Activated CD4-positive, alpha-beta T cell treated with anti-CD3 and anti-CD28 coated beads, Interleukin-2, amount 50 U/mL, for 24 hours (primary cell): ENCODE measurements at regions not wholly inside any gene's neighbourhood (a gene's known extent, or its start where the extent isn't known, plus 50 kb on each side); places are given as distances from the start of the nearest gene placed in this dataset.

Experiments used
- DNase-seq, 2 donors: peaks; one replicate each; pipeline ENCODE4 v3.0.0-alpha.2; 2020; ENCODE audit warnings: low read depth in 1 of 2, low spot score in 1 of 2

DNA sequence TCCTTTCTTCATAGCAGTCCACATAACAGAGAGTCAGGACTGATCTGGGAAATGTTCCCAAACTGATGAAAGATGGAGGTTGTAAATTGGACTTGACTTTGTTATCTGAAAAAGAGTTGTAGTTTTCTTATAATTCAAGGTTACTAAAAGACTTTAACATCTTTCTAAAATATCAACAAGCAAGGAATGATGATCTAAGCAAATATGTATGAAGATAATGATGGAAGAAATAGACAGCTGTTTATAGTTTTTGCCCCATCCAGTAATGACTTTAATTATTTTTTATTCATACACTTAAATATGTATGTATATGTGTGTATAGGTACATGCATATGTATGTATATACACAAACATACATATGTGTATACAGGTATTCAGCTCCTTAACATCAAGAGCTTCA lies 411.1 kb upstream of the SPOCK3 start:
- no peak for DNase-seq

DNA sequence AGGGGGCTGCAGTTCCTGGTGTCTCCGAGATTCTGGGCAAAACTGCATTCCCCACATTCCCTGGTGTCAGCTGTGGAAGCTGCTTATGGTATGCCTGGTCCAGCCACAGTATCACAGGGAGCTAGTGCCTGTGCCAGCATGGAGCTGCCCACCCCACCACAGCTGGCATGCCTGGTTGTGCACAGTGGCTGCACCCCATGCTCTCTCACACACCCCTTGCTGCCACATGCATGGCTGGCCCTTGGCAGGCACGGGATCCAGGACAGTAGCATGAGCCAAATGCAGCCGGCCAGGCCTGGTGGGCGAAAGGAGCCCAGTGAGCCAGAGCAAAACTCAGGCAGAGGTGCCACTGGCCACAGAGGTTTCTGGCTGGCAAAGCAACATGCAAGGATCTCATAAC lies 418.0 kb upstream of the SPOCK3 start:
- DNase-seq, result no peak

DNA sequence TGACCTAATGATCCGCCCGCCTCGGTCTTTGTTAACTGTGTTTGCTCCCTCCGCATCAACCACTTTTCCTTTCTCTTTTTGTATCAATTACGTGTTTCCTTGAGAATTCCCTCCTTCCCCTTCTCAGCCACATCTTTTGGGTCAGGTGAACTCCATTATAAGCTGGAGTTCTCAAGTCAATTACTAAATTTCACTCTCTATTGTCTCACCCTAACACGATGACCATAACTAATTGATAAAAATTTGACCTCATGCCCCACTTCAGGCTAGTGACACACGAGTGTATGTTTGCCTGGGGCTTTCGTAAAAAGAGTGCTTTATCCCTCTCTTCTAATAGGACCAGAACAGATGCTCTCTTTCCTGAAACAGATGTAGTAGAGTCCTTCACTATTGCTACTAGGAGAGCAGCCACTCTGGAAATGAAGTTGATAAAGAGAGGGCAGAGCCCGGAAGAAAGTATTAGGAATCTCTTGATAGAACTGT lies 403.6 kb upstream of the ANXA10 start:
- DNase-seq, result no peak

DNA sequence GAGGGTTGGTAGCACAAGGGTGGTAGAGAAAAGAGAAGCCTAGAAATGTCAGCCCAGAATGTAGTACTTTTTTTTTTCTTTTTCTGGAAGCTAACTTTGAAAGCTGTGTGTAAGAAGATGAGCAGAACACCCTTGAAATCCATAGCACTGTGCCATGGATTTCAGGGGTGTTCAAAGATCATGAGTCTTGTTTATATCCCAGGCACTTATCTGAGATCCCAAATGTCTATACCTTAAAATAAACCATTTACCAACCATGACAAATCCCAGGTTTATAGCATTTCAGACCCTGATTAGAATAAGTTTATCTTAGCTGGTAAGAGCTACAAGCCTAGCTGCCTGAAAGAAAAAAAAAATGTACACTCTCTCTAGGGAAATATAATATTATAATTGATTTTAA lies 389.9 kb upstream of the ANXA10 start:
- DNase-seq, result no peak

DNA sequence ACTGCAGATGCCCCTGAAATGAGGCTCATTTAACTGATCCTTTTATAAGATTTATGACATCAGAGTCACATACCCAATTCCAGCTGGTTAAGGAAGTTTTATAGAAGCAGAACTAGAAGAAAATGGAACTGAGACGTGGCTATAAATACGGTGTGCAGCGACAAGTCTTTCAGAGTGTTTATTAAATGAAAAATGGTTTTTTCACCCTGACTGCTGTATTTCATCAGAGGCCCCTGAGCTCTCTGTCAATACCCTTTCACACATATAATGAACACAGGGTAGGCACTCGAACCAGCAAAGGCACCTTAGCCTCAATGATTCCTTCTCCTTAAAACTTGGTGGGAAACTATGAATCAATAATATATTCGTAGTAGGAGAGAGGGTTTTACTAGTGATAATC lies 380.8 kb upstream of the ANXA10 start:
- no peak for DNase-seq

DNA sequence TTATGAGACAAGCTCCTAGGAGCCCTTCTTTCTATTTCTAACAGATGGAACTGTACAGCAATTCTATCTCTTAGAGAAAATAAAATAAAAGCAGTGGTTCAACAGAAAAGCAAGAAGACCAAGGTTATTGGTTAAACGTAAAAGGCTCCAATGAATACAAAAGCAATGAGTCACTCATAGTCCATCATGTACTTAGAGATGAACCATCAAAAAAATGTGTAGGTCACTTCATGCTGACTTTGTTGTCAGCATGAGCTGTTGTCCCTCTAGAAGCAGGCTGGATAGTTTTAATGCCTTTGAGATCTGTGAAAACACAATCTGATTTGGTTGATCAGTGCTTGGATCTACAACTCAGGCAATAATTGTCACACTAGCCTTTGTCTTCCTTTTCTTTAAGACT lies 378.6 kb upstream of the ANXA10 start:
- DNase-seq, result no peak

DNA sequence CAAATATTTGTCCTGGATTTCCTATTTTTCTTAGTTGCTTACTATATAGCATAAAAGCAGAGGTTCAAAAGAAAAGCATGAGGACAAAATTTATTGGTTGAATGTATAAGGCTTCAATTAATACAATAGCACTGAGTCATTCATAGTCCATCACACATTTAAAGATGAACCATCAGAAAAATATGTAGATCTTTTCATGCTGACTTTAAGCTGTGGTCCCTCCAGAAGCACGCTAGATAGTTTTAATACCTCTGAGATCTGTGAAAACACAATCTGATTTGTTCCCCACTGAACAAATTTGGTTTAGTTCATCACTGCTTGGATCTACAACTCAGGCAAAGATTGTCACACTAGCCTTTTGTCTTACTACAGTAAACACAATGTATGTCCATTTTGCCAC lies 377.2 kb upstream of the ANXA10 start:
- DNase-seq, result no peak

DNA sequence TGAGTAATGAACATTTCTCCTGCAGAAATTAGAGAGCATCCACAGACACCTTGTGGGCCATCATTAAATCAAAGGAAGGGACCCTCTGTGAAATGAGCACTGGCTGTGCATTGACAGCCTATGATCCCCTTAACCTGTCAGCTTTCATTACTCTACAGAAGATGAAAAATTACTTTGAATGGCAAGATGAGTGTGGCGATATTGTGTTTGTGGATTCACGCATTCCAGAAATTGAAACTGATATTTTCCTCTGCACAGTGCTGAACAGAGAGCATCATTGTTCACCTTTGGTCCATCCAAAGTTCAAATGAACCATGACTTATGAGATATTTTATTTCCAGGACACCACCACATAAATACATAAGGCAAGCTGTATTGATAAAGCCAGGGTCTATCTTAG lies 374.8 kb upstream of the ANXA10 start:
- no peak for DNase-seq

DNA sequence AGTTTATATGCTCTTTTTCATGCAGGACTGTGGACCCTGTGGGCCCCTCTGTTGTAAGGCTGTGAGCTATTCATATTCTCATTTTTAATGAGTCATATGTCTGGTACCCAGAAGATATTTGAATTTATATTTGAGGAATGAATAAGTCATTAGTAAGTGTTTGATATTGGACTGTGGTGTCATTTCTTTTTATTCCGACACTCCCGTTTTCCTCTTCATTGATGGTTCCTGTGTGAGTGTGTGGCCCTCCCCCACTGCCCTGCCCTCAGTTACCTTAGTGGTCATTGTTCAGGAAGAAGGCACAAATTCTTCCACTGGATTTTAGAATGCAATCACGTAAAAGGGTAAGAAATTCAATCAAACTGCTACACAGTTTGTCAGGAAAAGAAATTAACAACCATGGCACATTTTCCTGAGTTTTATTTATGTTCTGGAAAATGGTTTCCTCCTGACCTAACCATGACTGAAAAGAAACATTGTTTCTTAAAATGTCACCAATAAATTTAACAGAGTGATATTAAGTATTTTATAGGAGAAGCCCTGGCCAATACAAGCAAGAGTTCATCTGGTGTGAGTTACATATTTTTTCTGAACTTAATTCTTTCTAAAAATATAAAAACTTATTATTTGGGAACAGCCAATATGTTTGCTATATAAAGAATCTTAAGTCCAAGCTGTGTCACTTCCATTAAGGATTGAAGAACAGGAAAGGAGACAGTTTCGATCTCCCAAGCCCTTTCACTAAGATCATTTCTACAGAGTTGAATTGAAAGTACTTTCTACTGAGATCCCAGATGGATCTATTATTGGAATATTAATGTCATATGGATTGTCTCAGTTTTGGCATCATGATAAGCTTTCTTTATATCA lies 370.5 kb upstream of the ANXA10 start:
- DNase-seq, result no peak

DNA sequence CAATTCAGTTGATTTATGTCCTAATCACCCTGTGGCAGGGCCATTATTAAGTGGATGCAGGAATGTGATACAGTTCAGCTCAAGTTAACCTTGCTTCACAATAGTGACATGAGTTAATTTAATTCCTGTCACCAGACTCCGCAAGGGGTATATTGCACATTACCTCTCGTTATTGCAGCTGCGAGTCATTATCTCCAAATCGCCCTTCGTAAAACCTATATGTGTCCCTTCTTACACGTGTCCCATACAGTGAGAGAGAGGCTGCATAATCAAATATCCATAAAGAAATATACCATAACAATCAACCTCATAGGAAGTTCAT lies 369.9 kb upstream of the ANXA10 start:
- DNase-seq, result no peak

DNA sequence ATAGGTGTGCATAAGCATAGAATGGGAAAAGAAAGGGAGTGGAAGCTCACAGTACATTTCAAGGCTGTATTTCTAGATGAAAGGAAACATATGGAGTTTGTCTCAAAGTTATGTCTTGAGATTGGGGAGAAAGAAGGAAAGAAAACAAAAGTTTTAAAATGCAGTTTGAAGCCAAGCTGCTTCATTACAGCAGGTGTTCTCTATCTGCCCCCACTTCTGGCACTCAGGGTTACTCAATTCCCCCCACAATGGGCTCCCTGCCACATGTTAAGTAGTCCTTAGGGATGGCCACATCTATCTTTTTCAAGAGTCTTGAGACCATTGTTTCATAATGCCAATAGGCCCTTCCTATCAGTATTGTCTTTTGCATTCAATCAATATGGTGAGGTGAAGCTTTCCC lies 367.4 kb upstream of the ANXA10 start:
- DNase-seq, result no peak

DNA sequence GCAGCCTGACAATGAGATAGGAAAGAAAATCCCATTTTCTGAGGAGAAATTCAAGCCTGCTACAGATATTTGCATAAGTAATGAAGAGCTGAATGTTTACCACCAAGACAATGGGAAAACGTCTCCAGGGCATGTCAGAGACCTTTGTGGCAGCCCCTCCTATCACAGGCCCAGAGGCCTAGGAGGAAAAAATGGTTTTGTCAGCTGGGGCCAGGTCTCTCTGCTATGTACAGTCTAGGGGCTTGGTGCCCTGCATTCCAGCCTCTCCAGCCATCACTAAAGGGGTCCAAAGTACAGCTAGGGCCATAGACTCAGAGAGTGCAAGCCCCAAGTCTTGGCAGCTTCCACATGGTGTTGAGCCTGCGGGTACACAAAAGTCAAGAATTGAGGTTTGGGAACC lies 361.6 kb upstream of the ANXA10 start:
- no peak for DNase-seq

DNA sequence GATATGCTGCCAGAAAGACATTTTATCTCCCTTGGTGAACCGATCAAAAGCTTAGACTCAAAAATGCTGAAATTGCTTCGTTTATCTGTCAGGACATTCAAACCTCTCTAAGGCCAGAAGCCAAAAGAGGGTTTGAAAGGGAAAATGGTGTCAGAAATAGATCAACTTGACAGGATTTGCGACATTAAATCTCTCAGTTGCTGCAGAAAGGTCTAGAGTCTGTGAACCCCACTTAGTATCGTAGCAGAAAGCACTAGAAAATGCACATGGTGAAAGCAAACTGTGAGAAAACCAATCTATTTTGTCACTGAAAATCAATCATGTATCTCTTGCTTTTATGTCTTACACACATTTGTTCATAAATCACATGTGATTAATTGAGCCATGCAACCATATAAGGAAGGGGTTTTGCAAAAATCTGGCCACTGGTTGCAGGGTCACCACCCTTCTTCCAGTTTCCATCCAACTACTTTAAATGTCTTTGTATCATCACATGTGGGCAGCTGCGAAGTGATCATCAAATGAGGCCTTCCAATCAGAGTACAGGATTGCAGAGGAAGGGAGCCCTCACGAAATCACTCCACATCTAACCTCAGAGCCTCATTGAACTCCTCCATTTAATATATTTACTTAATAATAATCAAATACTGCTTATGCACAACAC lies 347.2 kb upstream of the ANXA10 start:
- DNase-seq, result no peak

DNA sequence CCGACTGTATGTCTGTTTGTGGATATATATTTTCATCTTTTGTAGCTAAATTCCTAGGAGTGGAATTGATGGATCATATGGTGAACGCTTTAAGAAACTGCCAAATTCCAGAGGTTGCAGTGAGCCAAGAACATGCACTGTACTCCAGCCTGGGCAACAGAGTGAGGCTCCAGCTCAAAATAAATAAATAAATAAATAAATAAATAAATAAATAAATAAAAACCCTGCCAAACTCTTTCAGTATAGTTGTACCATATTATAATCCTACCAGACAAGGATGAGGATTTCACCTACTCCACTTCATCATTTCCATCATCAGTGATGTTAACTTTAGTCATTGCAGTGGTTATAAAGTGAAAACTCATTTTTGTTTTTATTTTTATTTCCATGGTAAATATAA lies 325.1 kb upstream of the ANXA10 start:
- DNase-seq, result no peak

DNA sequence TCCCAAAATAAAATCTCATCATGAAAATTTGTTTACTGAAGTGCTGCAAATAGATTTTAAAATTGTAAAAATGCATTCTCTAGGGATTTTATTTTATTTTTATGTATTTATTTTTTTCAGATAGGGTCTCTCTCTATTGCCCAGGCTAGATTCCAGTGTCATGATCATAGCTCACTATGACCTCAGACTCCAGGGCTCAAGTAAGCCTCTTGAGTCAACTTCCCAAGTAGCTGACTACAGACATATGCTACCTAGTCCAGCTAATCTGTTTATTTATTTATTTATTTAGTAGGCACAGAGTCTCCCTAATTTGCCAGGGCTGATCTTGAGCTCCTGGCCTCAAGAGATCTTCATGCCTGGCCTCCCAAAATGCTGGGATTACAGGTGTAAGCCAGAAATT lies 317.7 kb upstream of the ANXA10 start:
- DNase-seq, result no peak

DNA sequence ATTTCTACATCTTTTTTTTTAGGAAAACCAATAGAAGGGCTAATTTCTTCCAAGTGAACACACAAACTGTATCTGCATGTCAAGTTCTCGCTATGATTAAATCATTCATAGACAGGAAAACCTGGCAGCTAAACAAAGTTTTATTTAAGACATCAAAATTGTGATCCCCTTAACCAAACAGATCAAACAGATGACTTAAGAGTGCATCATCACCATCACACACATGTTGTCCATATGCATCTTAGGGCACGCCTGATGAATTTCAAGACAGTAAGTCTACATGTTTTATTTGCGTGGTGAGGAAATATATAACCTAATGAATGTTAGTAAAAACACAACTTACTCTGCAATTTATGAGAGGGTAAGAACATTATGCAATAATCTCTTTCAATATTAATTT lies 317.0 kb upstream of the ANXA10 start:
- no peak for DNase-seq

DNA sequence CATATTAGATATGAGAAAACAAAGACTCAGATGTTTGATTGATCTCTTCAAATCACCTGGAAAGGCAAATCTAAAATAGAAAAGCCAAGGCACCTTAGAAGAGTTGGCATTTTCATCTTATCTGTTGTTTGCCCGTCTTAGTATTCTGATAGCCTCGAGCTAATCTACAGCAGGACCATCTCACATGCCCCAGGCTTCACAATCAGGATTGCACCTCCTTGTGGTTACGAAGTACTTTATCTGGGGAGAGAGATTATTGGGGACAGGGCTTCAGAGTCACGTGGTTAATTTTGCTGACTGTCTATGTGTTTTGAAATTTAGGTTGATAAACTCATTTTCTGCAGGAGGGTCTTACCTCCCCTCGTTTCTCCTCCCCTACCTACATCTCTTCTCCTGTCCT lies 313.1 kb upstream of the ANXA10 start:
- no peak for DNase-seq

DNA sequence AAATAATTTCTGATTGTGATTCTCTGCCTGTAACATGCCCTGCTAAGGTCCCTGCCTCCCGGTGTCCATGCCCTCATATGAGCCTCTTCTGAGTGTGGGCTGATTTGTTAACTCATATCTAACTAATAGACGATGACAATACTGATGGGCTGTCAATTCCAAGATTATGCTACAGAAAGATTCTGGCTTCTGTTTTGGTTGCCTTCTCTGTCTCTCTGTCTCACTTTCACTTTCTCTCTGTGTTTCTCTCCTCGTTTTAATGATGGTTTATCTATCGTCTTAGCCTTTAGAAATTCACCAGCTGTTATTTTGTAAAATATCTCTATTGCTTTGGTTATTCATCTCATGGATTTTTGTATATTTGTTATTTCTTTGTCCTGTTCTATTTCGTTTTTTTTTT lies 312.5 kb upstream of the ANXA10 start:
- DNase-seq, result no peak

DNA sequence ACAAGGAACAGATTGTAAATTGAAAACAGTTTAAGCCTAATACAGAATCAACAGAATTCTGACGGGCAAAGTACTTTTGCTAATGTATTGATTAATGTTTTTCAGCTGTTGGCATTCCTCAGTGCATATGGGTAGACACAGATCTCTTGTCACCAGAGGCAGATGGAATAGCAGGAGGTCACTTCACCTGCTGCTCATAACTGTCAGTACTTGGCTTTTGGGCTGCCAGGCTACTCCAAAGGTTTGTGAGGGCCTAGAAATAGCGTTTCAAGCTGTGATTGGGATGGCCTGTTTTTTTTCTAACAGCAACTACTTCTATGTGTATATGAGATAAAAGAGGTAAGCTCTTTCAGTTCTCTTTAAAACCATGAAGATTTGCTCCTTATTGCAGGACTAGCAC lies 307.5 kb upstream of the ANXA10 start:
- DNase-seq, result no peak

DNA sequence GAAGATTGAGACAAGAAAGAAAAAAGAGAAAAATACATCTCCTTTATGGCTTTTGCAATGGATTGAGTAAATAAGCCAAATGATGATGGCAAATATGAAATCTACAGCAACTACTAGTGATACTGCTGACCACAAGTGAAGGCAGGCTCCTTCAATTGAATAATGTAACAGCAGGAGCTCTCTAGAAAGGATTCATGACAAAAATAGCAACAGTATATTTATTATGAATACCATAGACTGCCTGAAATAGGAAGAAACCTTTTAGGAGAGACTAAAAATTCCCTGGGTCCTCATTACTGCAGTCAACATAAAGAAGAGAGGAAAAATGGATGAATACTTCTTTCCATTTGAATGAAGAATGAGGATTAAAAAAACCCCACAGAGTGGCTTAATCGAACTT lies 306.8 kb upstream of the ANXA10 start:
- no peak for DNase-seq

DNA sequence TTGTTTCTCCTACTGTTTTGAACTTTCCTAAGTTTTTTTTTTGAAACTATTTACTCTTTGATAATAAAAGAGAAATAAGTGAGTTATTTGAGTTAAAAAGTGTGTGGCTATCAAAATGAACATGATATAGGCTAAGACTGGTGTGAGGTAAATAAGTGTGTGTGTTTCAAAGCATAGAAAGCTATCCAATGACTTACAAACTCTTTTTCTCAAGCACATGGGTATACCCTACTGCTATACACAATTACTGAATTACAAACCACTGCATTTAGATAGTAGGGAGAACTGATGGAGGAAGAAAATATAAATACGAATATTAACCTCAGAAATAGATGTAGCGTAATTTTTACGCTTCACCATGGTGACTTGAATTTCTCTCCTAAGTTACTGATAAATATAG lies 305.8 kb upstream of the ANXA10 start:
- no peak for DNase-seq

DNA sequence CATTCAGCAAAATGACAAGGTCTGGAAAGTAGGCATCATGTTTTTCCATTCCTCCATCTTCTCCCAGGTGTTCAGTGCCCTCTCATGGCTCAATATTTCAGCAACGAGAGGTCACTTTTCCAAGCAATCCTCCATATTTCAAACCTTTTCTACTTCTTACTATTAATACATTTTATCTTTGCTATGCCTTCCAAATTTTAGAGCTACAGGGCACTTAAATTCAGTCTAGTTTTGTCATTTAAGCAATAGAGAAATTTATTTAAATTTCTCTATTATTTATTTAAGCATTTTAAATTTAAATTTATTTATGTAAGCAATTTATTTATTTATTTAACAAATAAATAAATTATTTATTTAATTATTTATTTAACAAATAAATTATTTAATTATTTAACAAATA lies 305.1 kb upstream of the ANXA10 start:
- no peak for DNase-seq
